GM19395 (cell line): ENCODE measurements at regions not wholly inside any gene's neighbourhood (a gene's known extent, or its start where the extent isn't known, plus 50 kb on each side); places are given as distances from the start of the nearest gene placed in this dataset.

ENCODE experiments used
- ATAC-seq: cut with Tn5 transposase; IDR thresholded peaks from one replicate; pipeline ENCODE4 v1.9.1; 2021; ENCODE audit warnings: mild to moderate bottlenecking, moderate library complexity; ENCODE audit not compliant: unreplicated experiment

DNA sequence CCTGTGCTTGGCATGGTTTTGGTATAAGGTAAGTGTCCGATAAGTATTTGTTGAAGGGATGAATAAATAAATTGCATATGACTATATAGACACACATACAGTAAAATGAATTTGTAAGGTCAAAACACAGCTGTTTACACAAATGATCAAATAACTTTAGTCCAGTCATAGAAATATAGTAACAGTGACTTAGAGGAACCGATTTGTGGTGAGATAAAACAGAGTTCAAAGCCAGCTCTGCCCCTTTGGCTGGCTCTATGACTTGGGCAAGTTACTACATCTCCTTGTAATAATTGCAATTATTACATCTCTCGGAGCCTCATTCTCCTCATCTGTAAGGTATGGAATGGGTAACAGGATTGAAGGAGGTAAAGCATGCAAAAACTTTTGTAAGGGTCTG is 384.0 kb downstream of the PLK2 start:
- ATAC-seq: no peak

DNA sequence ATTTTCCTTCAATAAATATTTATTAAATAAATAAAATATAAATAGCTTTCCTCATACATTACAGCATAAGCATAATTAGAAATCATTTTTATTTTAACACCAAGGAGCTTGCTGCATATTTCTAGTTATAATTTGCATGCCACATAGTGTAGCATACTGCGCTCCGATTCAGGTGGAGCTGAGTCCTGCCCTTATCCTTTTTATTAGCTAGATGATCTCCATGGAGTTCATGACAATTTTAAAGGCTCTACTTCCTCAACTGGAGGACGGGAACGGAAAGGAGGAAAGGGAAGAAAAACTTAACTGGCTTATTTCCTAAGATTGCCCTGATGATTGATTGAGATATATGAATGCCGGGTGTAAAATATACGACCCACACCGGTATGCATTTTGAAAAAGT is 385.2 kb downstream of the PLK2 start:
- ATAC-seq: no peak

DNA sequence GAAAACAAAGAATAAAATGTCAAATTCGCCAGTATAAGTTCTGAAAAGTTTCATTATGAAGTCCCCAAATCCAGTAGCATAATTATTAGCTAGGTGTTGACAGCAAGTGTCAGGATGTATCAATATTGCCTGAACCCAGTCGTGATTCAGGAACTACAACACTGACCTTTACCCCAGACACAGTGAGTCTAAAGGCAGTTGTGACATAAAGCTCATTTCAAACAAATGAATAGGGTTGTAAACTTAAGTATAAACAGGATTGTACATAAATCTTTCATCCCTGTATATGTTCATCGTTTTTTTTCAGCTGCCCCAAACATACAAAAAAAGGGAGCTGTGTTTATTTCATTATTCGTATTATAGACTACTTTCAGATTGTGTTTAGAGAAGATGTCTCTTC is 385.7 kb downstream of the PLK2 start:
- no peak for ATAC-seq

DNA sequence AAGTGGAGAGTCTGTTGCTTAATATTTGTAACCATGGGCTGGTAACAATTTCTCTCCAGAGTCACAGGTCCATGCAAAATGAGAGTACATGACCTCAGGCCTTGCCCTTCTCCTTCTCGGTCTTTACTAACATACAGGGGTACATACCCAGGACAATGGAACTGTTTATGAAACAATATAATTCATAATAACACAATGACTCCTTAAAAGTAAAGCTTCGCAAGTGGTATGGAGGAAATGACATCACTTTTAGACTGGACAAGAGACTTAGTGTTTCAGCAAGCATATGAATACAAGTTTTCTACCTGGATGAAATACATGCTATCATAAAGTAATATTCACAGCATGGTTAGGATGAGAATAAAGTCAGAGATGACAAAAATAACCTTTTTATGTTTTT is 386.6 kb downstream of the PLK2 start:
- no peak for ATAC-seq

DNA sequence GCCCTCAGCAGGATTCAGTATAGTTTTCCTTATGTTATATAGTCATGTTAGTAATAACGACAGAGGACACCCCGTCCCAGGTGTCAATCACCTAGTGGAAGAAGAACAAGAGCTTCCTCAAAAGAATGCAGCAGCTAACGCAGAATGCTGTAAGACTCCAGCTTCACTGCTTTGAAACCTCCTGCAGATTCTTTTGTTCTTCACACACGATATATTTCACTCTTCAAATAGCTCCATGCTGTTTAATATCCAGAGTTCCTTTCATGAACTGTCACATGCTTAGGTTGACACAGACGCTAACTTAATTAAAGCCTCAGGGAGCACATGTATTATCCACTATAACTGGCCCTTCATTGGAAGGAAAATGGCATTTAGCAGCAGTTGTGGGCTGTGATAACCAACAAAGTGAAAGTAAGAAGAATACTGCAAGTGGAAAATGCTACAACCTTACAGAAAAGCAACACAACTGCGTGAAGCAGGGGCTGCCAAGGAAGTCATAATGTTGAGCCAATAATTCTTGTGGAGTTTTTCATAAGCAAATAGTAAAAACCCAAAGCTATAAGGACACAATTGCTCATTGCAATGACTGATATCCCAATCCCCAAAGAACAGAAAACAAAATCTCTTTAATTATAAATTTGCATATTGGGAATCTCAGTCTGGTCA is 387.5 kb downstream of the PLK2 start:
- no peak for ATAC-seq

DNA sequence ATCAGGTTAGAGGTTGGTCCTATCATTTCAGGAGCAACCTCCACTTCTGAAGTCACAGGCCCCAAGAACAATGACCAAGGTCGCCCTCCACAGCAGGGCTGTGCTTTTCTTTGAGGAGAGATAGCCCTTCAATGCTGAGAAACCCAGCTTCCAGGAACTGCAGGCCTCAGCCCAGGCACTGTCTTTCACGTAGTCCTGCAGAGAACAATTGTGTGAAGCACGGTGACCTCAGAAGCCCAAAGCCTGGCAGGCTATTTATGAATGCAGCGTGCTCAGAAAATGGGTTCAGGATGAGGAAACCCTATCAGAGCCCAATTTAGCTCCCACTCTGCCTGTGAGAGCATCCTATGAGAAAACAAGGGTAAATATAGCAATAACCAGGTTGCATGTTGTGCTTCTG is 388.3 kb downstream of the PLK2 start:
- ATAC-seq: no peak

DNA sequence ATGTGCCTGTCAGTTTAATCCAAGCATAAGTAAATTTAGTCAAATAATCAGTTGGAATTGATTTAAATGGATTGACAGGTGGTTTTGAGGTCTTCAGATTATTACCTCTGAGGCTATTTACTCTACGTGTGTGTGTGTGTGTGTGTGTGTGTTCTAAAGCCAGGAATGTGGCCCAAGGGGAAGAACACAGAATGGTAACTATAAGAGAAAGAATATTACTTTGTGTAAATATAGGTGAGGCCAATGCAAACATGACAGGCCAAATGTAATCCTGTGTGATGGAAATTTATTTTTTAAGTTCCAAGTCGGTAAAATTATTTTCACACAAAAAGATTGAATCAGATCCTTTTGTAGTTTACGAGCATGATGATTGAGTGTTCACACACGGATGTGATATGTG is 390.0 kb downstream of the PLK2 start:
- ATAC-seq: no peak

DNA sequence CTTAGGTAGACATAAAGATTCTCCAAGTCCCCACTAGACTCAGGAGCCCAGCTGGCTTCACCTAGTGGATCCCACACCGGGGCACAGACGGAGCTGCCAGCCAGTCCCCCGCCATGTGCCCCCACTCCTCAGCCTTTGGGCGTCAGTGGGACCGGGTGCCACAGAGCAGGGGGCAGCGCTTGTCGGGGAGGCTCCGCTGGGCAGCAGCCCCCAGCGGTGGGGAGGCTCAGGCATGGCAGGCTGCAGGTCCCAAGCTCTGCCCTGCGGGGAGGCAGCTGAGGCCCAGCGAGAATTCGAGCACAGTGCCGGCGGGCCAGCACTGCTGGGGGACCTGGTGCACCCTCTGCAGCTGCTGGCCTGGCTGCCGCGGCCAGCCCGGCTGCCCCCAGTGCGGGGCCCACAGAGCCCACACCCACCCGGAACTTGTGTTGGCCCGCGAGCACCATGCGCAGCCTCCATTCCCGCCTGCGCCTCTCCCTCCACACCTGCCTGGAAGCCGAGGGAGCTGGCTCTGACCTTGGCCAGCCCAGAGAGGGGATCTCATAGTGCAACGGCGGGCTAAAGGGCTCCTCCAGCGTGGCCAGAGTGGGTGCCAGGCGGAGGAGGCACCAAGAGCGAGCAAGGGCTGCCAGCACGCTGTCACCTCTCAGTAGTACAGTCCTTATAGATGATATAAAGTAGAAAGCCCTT is 390.7 kb downstream of the PLK2 start:
- ATAC-seq: no peak

DNA sequence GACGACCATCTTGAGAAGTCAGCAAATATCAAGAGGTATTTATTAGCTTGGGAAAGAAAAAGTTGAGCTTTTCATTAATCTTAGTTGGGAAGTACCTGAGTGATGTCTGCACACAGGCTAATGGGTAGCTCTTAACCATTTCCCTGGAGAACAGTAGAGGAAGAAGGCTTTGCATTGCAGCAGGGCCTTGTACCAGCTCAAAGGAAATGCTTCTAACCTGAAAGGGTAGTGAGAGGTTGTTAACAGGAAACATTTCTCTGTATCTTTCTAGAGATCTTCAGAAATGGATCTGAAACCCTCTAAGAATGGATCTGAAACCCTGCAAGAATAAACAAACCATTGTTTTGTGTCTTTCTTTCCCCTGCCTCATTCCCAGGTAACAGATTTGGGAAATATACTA is 393.3 kb downstream of the PLK2 start:
- ATAC-seq: no peak

DNA sequence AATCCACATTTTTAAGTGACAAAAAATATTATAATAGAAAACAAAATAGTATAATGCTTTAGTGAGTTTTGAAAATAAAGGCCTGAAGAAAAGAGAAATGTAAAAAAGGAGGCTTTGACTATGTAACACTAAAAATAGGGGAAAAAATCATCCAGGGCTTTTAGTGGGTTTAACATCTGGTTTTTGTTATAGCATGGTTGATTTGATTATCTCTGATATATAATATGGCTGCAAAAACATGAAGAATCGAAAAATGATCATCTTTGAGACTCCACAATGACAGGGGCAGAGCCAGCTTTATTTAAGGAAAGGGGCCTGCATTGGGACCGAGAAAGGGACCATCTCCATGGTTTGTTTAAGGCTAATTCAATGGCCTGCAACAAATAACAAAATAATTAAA is 393.8 kb downstream of the PLK2 start:
- no peak for ATAC-seq

DNA sequence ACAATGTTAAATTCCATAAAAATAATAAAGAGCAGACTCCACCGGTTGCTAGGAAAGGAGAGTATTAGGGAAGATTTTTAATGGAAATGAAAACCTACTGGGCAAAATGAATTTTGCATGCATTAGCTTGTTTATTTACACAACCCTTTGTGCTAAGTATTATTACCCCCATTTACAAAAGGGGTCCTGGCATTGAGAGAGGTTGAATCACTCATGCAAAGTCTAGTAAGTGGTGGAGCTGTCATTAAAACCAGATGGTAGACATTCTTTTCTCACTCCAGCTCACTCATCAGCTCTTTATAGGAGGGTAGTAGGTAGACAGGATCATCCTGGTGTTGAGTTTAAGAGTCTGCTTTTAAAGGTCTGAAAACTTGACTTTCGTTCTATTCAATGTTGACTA is 395.1 kb downstream of the PLK2 start:
- ATAC-seq: no peak

DNA sequence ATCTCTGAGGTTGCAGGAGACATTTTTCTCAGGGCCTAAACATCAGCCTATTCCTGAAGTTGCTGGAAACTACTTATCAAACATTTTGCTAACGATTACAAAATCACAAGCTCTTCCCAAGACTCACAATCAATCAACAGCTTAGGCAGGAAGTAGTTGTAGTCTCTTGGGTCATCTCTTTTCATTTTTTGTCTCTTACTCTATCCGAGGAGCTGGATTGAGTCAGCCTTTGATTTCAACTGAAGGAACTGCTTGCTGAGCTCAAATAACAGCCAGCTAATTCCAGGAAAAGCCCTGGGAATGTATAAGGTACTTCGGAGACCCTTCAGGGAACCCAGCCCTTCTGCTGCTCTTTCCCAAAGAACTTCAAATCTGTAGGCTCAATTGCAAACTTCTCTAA is 398.9 kb downstream of the PLK2 start:
- ATAC-seq: no peak

DNA sequence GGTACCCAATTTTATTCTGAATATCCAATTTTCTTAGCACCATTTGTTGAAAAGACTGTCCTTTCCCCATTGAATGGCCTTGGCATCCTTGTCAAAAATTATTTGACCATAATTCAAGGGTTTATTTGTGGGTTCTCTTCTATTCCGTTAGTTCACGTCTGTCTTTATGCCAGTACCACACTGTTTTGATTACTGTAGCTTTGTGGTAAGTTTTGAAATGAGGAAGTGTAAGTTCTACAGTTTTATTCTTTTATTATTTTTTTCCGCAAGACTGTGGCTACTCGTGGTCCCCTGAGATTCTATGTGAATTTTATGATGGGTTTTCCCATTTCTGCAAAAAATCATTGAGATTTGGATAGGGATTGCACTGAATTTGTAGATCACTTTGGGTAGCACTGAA is 402.6 kb downstream of the PLK2 start:
- no peak for ATAC-seq

DNA sequence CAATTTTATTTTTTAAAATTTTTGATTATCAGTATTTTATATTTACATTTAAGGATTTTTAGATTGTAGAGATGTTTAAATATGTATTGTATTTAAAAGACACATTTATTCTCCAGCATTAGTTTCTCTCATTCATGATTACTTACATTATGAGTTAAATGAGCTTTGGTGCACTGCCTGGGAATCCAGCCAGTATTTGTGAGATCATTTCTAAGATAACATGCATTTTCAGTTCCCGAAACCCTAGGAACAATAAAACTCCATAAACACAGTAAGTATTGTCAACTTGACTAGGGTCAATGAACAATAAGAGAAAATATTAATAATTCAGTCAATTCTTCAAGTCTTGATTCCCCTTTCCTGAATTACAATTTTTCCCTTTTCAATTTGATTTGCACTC is 403.3 kb downstream of the PLK2 start:
- ATAC-seq: no peak

DNA sequence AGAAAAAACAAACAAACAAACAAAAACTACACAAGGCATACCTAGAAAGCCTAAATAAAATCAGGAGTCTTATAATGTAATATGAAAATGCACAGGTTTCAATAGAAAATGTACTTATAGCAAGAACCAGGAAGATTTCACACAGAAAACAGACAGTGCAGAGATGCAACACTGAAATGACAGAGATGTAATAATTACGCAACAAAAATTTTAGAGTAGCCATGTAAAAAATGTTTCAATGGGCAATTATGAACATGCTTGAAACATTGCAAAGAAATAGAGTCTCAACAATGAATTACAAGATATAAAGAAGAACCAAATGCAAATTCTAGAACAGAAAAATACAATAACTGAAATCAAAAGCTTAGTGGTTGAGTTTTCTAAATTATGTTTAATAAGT is 405.9 kb downstream of the PLK2 start:
- ATAC-seq: no peak

DNA sequence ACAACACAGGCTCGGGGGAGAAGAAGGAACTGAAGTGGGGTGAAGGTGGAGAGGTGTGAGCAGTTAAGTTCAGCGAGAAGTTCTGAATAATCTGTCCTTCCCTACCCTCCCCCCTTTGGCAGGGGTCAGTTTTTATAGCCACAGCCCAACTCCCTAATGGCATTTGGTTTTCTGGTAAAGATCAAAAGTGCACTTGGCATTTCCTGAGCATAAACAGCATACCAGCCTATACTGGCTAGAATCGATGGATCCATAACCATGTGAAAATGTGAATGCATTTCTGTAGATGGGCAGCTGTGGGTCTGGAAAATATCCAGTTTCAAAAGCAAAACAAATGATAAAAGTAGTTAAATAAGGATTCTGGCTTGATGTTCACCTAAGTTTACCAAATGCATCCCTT is 410.9 kb downstream of the PLK2 start:
- no peak for ATAC-seq

DNA sequence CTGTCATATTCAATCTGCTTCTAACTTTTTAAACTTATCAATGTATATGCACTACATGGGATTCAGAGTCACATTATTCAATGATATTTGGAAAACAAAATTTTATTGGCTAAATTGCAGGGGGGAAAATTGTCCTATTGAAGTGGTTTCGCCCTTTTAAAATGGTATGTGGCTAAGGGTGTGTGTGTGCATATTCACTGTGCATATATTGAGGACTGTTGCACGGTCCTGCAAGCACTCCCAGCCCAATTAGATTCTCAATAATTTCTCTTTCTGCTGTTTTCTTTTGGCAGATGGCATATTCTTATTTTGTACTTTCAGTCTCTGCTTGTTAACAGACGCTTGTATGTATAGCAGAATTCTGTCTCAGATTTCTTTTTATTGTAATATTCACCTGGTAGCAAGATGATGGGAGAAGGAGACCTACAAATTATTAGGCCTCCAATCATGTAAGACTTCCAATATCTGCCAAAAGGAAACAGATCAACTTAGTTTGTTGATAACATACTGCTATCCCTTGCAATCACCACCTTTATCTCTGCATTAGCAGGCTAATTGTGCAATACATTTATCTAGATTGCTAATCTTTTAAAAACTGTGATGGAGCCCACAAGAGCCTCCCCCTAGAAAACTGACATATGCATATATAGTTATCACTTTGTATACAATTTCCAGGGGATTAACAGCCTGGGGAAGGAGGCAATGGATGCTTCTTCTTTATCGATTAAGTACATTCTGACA is 411.5 kb downstream of the PLK2 start:
- ATAC-seq: no peak

DNA sequence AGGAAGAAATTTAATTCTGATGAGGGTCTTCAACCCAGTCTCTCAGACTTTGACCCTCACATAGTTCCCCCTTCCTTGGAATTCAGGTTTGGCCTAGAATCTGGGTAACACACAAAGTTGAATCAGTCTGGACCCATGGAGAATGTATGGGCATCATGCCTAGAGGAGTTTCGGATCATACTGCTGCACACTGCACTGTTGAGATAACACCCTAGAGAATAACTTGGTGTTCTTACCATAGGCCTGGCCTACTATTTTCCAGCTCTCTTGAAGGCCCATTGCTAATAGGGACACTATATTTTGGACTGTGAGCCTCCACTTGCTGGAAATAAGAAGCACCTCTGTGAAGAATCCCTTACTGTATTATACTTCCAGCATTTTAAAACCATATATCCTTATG is 413.5 kb downstream of the PLK2 start:
- ATAC-seq: no peak

DNA sequence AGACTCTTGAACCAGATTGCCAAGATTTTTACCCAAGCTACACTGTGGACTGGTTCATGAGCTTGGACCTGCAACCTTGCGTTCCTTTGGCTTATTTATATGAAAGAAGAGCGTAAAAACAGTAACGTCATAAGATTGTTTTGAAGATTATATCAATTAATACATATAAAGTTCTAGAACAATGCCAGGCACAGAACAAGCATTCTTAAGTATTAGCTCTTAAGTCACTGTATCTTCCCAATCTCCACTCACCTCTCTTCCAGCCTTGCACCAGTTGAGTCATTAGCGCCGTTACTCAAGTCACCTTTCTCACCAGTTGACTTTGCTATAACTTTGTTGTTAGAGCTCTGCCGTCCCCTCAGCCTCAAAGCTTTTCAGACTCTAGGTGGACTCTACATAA is 415.7 kb downstream of the PLK2 start:
- ATAC-seq: no peak

DNA sequence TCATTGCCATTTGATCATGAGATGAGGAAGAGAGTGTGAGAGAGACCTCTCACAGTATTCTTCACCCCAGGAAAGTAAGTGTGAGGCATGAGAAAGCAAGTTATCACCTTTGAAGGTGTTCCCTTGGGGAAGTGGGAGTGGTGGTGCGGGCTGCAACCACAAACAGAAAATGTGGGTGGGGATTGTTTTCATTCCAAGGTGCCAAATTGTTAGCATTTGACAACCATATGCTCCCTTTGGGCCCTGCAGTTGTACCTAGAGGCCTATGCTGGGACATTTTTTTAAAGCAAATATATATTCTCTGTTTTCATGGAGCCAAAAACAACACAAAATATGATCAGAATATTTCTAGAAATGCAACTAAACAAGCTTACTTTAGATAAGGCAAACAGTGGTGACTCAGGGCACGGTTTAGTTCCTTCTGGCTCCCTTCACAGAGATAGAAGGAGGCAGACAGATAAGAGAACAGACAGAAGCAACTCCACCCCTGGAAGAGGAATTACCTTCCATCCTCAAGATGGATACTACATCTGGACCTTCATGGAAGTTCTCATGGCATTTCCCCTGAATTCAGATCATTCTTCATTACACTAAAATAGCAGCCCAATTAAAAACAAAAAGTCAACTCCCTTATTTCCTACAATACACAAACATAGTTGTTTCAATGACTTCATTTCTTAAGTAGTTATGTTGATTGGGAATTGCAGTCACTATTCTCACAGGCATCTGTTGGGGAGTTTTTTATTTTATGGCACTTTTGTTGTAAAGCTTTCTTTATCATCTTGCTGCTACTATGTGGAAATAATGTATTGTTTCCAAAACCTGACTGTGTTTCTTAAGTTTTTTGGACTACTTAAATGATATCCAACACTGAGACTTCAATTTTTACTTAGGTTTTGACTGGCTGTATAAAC is 416.6 kb downstream of the PLK2 start:
- ATAC-seq: no peak

DNA sequence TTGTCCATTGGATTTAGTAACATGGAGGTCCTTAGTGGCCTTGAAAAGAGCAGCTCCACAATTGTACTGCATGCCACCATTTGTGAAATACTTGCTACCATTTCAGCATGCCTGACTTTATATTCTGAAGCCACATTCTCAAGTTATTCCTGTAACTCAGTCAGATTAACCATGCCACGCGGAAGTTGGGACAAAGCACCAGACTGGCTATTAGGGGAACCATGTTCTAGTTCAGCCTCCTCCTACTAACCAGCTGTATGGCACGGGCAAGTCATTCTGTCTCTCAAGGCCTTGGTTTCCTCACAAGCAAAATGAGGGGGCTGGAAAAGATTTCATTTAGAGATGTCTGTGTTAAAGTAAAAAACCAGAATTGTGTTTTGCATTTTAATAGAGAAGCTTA is 418.0 kb downstream of the PLK2 start:
- ATAC-seq: no peak
